HCT116 (cell line): ENCODE measurements at regions not wholly inside any gene's neighbourhood (a gene's known extent, or its start where the extent isn't known, plus 50 kb on each side); places are given as distances from the start of the nearest gene placed in this dataset.

Source experiments
- ATAC-seq: fragments of 200-7000 bp; cut with Tn5 transposase; 2 replicates; pipeline ENCODE4 v1.9.1; 2020; ENCODE audit warnings: mild to moderate bottlenecking, moderate library complexity
- BruUV-seq: library from RNA; stranded (reverse); fragments of 400-500 nt; replicated peaks from 2 replicates; lab custom pipeline; 2021; lab: Mats Ljungman, UMichigan
- CTCF ChIA-PET: fragments of 300-600 bp; sonication (Branson Sonifier 250); formaldehyde crosslinking; loops from one replicate; lab custom pipeline; 2021; ENCODE audit warnings: antibody characterized with exemption; lab: Charles Lee
- POLR2A ChIA-PET: fragments of 300-600, 350-600 bp; sonication (Branson Sonifier 250); formaldehyde crosslinking; loops from one replicate; lab custom pipeline; 2021; ENCODE audit warnings: antibody characterized with exemption; lab: Charles Lee
- RAD21 ChIA-PET, 2 experiments: fragments of 300-600 bp; sonication (Branson Sonifier 250); formaldehyde crosslinking; loops; one replicate each; lab custom pipeline; 2023; ENCODE audit warnings: low total read pairs in 2 of 2; ENCODE audit not compliant: uncharacterized antibody in 2 of 2, unreplicated experiment in 2 of 2, low non-redundant PET in 1 of 2; lab: Charles Lee
- DNase-seq: peaks from one replicate; pipeline ENCODE4 v3.0.0-alpha.2; 2010; ENCODE audit warnings: low read depth, low spot score
- H2AFZ ChIP-seq: fragments of 200-600 bp; shearing (Covaris generic), sonication (generic); 2 replicates; pipeline ENCODE4 v1.6.1; 2017; ENCODE audit warnings: low read depth, mixed run types, mixed read lengths, antibody characterized with exemption, low read length; ENCODE audit not compliant: poor library complexity, severe bottlenecking
- H3K27ac ChIP-seq: 2 replicates; pipeline ENCODE4 v1.5.1; 2012; ENCODE audit warnings: low read depth, low read length
- H3K27me3 ChIP-seq: fragments of 200-600 bp; sonication (generic); 2 replicates; pipeline ENCODE4 v1.6.1; 2016; ENCODE audit warnings: mixed run types, low read length, mixed read lengths; ENCODE audit not compliant: insufficient read depth
- H3K36me3 ChIP-seq, 2 experiments: fragments of 200-500 bp in 1 of 2; fragments of 200-600 bp in 1 of 2; sonication (Bioruptor generic) in 1 of 2; sonication (generic) in 1 of 2; 2 replicates each; pipeline versions ENCODE4 v1.5.1 to v1.6.1; 2014 to 2016; ENCODE audit warnings: low read length in 2 of 2, inconsistent platforms in 1 of 2, mixed read lengths in 1 of 2, mixed run types in 1 of 2; ENCODE audit not compliant: insufficient read depth in 2 of 2, control insufficient read depth in 1 of 2
- H3K4me1 ChIP-seq, 2 experiments: fragments of 200-600 bp in 1 of 2; sonication (generic) in 1 of 2; 2 replicates each; pipeline versions ENCODE4 v1.5.1 to v1.6.1; 2012 to 2017; ENCODE audit warnings: low read length in 2 of 2, inconsistent platforms in 1 of 2, mild to moderate bottlenecking in 1 of 2, mixed read lengths in 1 of 2, mixed run types in 1 of 2, moderate library complexity in 1 of 2; ENCODE audit not compliant: insufficient read depth in 2 of 2, control insufficient read depth in 1 of 2
- H3K4me2 ChIP-seq: fragments of 200-600 bp; sonication (generic); 2 replicates; pipeline ENCODE4 v1.6.1; 2017; ENCODE audit warnings: mixed run types, low read length, mixed read lengths
- H3K4me3 ChIP-seq, 2 experiments: fragments of 200-600 bp in 1 of 2; sonication (generic) in 1 of 2; replicated peaks in 1 of 2; 2 replicates each; pipeline ENCODE4 v1.5.1; 2011 to 2016; ENCODE audit warnings: low read length in 2 of 2, control low read depth in 1 of 2, low read depth in 1 of 2, mild to moderate bottlenecking in 1 of 2, mixed read lengths in 1 of 2, mixed run types in 1 of 2
- H3K79me2 ChIP-seq: fragments of 200-600 bp; sonication (generic); 2 replicates; pipeline ENCODE4 v1.6.1; 2017; ENCODE audit warnings: mild to moderate bottlenecking, mixed run types, low read length, moderate library complexity, mixed read lengths; ENCODE audit not compliant: insufficient read depth
- H3K9ac ChIP-seq: fragments of 200-600 bp; sonication (generic); 2 replicates; pipeline ENCODE4 v1.6.1; 2016; ENCODE audit warnings: low read length, mixed read lengths
- H3K9me2 ChIP-seq: fragments of 200-600 bp; sonication (generic), shearing (Covaris generic); 2 replicates; pipeline ENCODE4 v1.6.1; 2017; ENCODE audit warnings: mixed run types, mild to moderate bottlenecking, moderate library complexity; ENCODE audit not compliant: insufficient read depth
- H3K9me3 ChIP-seq, 2 experiments: fragments of 200-500 bp in 1 of 2; fragments of 200-600 bp in 1 of 2; sonication (Bioruptor generic) in 1 of 2; sonication (generic) in 1 of 2; 2 replicates each; pipeline ENCODE4 v1.6.1; 2014 to 2017; ENCODE audit warnings: low read length in 2 of 2, mixed read lengths in 2 of 2, inconsistent platforms in 1 of 2, low read depth in 1 of 2, mild to moderate bottlenecking in 1 of 2, mixed run types in 1 of 2, moderate library complexity in 1 of 2; ENCODE audit not compliant: control insufficient read depth in 1 of 2, insufficient read depth in 1 of 2
- H4K20me1 ChIP-seq: fragments of 200-600 bp; sonication (generic), shearing (Covaris generic); 2 replicates; pipeline ENCODE4 v1.6.1; 2017; ENCODE audit warnings: mixed run types, mild to moderate bottlenecking, moderate library complexity; ENCODE audit not compliant: insufficient read depth
- CBX3 ChIP-seq: IDR thresholded peaks from 2 replicates; pipeline ENCODE4 v1.6.1; 2012; ENCODE audit warnings: low read depth
- CEBPB ChIP-seq: IDR thresholded peaks from 2 replicates; pipeline ENCODE4 v1.6.1; 2012; ENCODE audit warnings: low read depth
- ELF1 ChIP-seq: IDR thresholded peaks from 2 replicates; pipeline ENCODE4 v1.6.1; 2012; ENCODE audit warnings: low read depth, borderline replicate concordance
- EZH2 ChIP-seq: fragments of 200-600 bp; sonication (generic); IDR thresholded peaks from 2 replicates; pipeline ENCODE4 v1.6.1; 2017; ENCODE audit warnings: antibody characterized with exemption, mixed run types
- EZH2phosphoT487 ChIP-seq: fragments of 200-600 bp; IDR thresholded peaks from 2 replicates; pipeline ENCODE4 v1.6.1; 2018; ENCODE audit warnings: antibody characterized with exemption, borderline replicate concordance
- FOSL1 ChIP-seq: IDR thresholded peaks from 2 replicates; pipeline ENCODE4 v1.6.1; 2012; ENCODE audit warnings: low read depth
- JUND ChIP-seq: IDR thresholded peaks from 2 replicates; pipeline ENCODE4 v1.6.1; 2012
- MAX ChIP-seq: IDR thresholded peaks from 2 replicates; pipeline ENCODE4 v1.6.1; 2012
- POLR2A ChIP-seq: IDR thresholded peaks from 2 replicates; pipeline ENCODE4 v1.7.0; 2011; ENCODE audit warnings: borderline replicate concordance; ENCODE audit not compliant: insufficient read depth, insufficient read length; ENCODE audit errors: extremely low read depth
- POLR2AphosphoS5 ChIP-seq: IDR thresholded peaks from 2 replicates; pipeline ENCODE4 v1.6.1; 2011; ENCODE audit warnings: mild to moderate bottlenecking, low read depth, low read length, moderate library complexity
- REST ChIP-seq: IDR thresholded peaks from 2 replicates; pipeline ENCODE4 v1.6.1; 2012; ENCODE audit warnings: low read depth
- TCF7L2 ChIP-seq: IDR thresholded peaks from 2 replicates; pipeline ENCODE4 v1.7.0; 2011; ENCODE audit warnings: borderline replicate concordance, inconsistent platforms; ENCODE audit not compliant: insufficient read depth, insufficient read length; ENCODE audit errors: extremely low read depth
- ZBTB33 ChIP-seq: IDR thresholded peaks from 2 replicates; pipeline ENCODE4 v1.6.1; 2011; ENCODE audit warnings: mild to moderate bottlenecking, low read length, moderate library complexity; ENCODE audit not compliant: insufficient replicate concordance; ENCODE audit errors: extremely low read depth
- ZFX ChIP-seq: fragments of 450-650 bp; IDR thresholded peaks from 2 replicates; pipeline ENCODE4 v1.6.1; 2017
- ZNF274 ChIP-seq: fragments of 200-500 bp; sonication (Bioruptor generic); IDR thresholded peaks from 2 replicates; pipeline ENCODE4 v1.6.1; 2014; ENCODE audit warnings: mild to moderate bottlenecking, low read depth, low read length, inconsistent platforms
- intact Hi-C: fragments of 100-400 bp; cut with micrococcal nuclease; formaldehyde crosslinking; loops from 2 replicates; pipeline ENCODE4 v1.10.0; 2022

GRCh38 chr5:27906481-27906880 lies 868.1 kb upstream of the CDH9 start:
- DNase-seq (no peak), ATAC-seq (no peak)
- Histone ChIP-seq H3K9me3 (peaks cover 4 to 13% of the 10 kb centered on the region in 2 experiments; a peak in 2 of 4 replicates), H3K27me3 (no peaks in the 10 kb centered on the region), H3K4me3 (no peak overlapping the region), H4K20me1 (no peaks in the 10 kb centered on the region), H3K36me3 (no peaks in the 10 kb centered on the region), H3K27ac (no peak overlapping the region), H3K9ac (no peak overlapping the region), H3K4me1 (no peaks in the 10 kb centered on the region), H3K79me2 (no peaks in the 10 kb centered on the region), H2AFZ (no peak overlapping the region), H3K4me2 (no peak overlapping the region), H3K9me2 (no peaks in the 10 kb centered on the region)
- BruUV-seq: no TSS peak
- ChIA-PET CTCF (no interaction called here), POLR2A (no interaction called here), RAD21 (no interaction called here)
- intact Hi-C loops: no loop called here
- TF ChIP-seq EZH2phosphoT487 (no peak), JUND (no peak), EZH2 (no peak), ZFX (no peak), FOSL1 (no peak), ELF1 (no peak), POLR2A (no peak), CBX3 (no peak), CEBPB (no peak), POLR2AphosphoS5 (no peak), MAX (no peak)

- no peak overlapping the region for H3K27ac ChIP-seq
- intact Hi-C loops: no loop called here
- BruUV-seq: no TSS peak
- DNase-seq (no peak), ATAC-seq (no peak)
- H3K9me2 ChIP-seq: no peaks in the 10 kb centered on the region
- peaks cover 10 to 11% of the 10 kb centered on the region in 2 experiments; a peak in 2 of 4 replicates for H3K9me3 ChIP-seq
- RAD21 ChIA-PET: no interaction called here
- no peak overlapping the region for H3K4me3 ChIP-seq
- no peaks in the 10 kb centered on the region for H3K4me1 ChIP-seq
- H4K20me1 ChIP-seq: no peaks in the 10 kb centered on the region
- no peak overlapping the region for H3K9ac ChIP-seq
- POLR2A ChIA-PET: no interaction called here
- no peaks in the 10 kb centered on the region for H3K27me3 ChIP-seq
- H3K79me2 ChIP-seq: no peaks in the 10 kb centered on the region
- H2AFZ ChIP-seq: no peak overlapping the region
- no peak overlapping the region for H3K4me2 ChIP-seq
- CTCF ChIA-PET: no interaction called here
- no peaks in the 10 kb centered on the region for H3K36me3 ChIP-seq
- TF ChIP-seq ZBTB33: no peak
- no peak for TF ChIP-seq EZH2
- TF ChIP-seq ZNF274: no peak
- no peak for TF ChIP-seq TCF7L2
- no peak for TF ChIP-seq REST
- TF ChIP-seq CBX3: no peak
- no peak for TF ChIP-seq POLR2A
Measured at GRCh38 chr5:27900761-27901160, 862.4 kb upstream of the CDH9 start.
